ENCODE measurements at regions not wholly inside any gene's neighbourhood (a gene's known extent, or its start where the extent isn't known, plus 50 kb on each side); places are given as distances from the start of the nearest gene placed in this dataset.

DNA sequence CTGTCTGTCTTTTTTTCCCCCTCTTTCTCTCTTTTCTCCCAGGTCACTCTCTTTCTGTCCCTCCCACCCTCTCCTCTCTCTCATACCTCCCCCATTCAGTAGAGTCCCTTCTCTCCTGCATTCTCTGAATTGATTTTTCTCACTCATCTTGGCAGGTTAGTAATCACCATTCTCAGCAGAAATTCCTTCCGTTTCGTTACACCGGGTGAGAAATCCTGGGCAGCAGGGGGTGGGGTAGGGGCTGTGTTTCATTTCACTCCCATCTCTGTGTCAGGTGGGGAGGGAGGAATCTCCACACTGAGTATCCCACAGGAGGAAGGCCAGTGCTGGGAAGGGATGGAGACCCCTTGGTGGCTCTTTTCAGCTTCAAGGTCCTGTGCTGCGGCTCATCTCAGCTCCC lies 253.5 kb downstream of the MIAT start:
- peaks cover 14% of the 10 kb centered on the region for H3K36me3 Mint-ChIP-seq
- H3K4me3 Mint-ChIP-seq, result no peak overlapping the region
- H3K27me3 Mint-ChIP-seq, result peaks cover 8% of the 10 kb centered on the region
- no peak overlapping the region for H3K27ac Mint-ChIP-seq
- H3K9me3 Mint-ChIP-seq (ENCODE audit: low read depth), result no peaks in the 10 kb centered on the region
- H3K4me1 Mint-ChIP-seq (ENCODE audit: low read depth), result no peaks in the 10 kb centered on the region

DNA sequence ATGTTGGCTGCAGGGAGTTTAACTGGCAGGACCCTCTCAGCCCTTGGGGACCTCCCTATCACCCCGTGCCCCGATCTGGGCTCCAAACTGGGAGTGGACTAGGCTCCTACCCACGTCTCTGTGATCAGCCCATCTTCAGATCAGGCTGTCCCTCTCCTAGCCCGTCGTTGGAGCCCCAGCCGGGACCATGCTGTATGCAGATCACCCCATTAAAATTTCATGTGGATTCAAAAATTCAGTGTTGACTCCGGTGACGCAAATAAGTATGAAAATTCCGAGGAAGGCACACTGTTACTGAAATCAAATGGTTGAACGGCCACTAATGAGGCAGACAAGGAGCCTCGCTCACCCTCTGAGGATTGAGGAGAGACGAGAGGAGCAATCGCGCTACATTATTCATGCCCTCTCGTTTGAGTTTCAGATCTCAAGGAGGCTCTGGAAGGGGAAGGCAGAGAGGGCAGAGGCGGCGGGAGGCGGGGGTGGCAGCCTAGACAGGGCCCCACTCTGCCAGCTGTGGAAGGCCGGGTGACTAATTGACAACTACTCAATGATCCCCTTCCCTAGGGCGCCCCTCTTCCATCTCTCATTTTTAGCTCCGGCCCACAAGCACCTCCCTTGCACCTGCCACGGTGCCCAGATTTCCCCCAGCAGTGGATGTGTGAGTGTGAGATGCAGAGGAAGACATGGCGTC lies 255.4 kb downstream of the MIAT start:
- H3K4me3 Mint-ChIP-seq, result no peak overlapping the region
- H3K9me3 Mint-ChIP-seq (ENCODE audit: low read depth), result no peaks in the 10 kb centered on the region
- H3K27ac Mint-ChIP-seq, result no peak overlapping the region
- H3K36me3 Mint-ChIP-seq, result peaks cover 14% of the 10 kb centered on the region
- no peaks in the 10 kb centered on the region for H3K4me1 Mint-ChIP-seq (ENCODE audit: low read depth)
- peaks cover 8% of the 10 kb centered on the region for H3K27me3 Mint-ChIP-seq

- H3K27ac Mint-ChIP-seq, result no peak overlapping the region
- H3K4me3 Mint-ChIP-seq, result no peak overlapping the region
- peaks cover 8% of the 10 kb centered on the region for H3K27me3 Mint-ChIP-seq
- peaks cover 5% of the 10 kb centered on the region for H3K36me3 Mint-ChIP-seq
- no peaks in the 10 kb centered on the region for H3K9me3 Mint-ChIP-seq (ENCODE audit: low read depth)
- H3K4me1 Mint-ChIP-seq (ENCODE audit: low read depth), result no peaks in the 10 kb centered on the region
Measured at GRCh38 chr22:26914519-26915185, 257.3 kb downstream of the MIAT start.

DNA sequence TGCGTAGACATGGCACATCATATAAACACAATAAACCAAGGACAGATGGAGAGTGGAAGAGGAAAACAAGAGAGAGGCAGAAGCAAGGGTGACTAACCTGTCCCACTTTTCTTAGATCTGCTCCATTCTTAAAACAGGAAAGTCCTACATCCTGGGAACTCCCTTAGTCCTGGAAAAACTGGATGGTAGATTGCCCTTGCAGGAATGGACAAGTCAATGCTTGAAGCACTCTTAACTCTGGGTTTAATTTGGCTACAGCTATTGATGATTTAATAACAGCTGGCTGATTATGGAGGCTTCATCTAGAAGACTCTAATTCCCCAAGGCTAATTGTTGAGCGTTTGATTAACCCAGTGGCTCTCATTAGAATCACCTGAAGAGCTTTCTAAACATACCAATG lies 258.8 kb downstream of the MIAT start:
- Mint-ChIP-seq H3K4me3 (no peak overlapping the region), H3K4me1 (ENCODE audit: low read depth) (no peaks in the 10 kb centered on the region), H3K27me3 (peaks cover 8% of the 10 kb centered on the region), H3K36me3 (peaks cover 2% of the 10 kb centered on the region), H3K9me3 (ENCODE audit: low read depth) (no peaks in the 10 kb centered on the region), H3K27ac (no peak overlapping the region)

DNA sequence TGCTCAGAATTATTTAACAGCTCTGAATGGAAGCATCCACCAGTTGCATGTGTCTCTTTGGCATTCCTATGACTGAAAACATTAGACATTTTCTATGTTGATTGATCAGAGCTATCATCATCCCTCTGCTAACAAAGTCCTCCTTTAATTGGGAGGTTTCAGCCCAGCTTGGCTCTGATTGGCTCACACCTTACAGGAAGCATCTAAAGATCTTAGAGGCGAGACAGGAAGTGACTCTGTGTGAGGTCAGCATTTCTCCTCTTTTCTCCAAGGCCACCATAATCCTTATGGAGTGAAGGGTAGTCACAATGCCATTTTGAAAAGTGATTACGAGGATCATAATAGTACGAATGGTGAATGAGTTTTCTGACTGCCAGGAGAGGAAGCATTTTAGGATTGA lies 260.8 kb downstream of the MIAT start:
- Mint-ChIP-seq H3K27me3 (peaks cover 4% of the 10 kb centered on the region), H3K4me1 (ENCODE audit: low read depth) (no peaks in the 10 kb centered on the region)

GRCh38 chr22:26921726-26922125 lies 264.3 kb downstream of the MIAT start:
- Mint-ChIP-seq H3K27me3 (peaks cover 2% of the 10 kb centered on the region), H3K27ac (no peak overlapping the region)

More for the DNA sequence above, 260.8 kb downstream of the MIAT start:
- no peak overlapping the region for H3K27ac Mint-ChIP-seq
- no peaks in the 10 kb centered on the region for H3K9me3 Mint-ChIP-seq (ENCODE audit: low read depth)
- no peak overlapping the region for H3K4me3 Mint-ChIP-seq
- peaks cover 2% of the 10 kb centered on the region for H3K36me3 Mint-ChIP-seq

GRCh38 chr22:26922806-26923205 lies 265.4 kb downstream of the MIAT start:
- H3K4me1 Mint-ChIP-seq (ENCODE audit: low read depth), result no peaks in the 10 kb centered on the region
- H3K36me3 Mint-ChIP-seq, result peaks cover 4% of the 10 kb centered on the region
- H3K9me3 Mint-ChIP-seq (ENCODE audit: low read depth), result no peaks in the 10 kb centered on the region
- no peak overlapping the region for H3K4me3 Mint-ChIP-seq
- no peak overlapping the region for H3K27ac Mint-ChIP-seq
- peaks cover 2% of the 10 kb centered on the region for H3K27me3 Mint-ChIP-seq

More at GRCh38 chr22:26921726-26922125, 264.3 kb downstream of the MIAT start:
- Mint-ChIP-seq H3K4me3 (no peak overlapping the region), H3K36me3 (peaks cover 6% of the 10 kb centered on the region), H3K4me1 (ENCODE audit: low read depth) (no peaks in the 10 kb centered on the region), H3K9me3 (ENCODE audit: low read depth) (no peaks in the 10 kb centered on the region)

GRCh38 chr22:26923531-26923930 lies 266.1 kb downstream of the MIAT start:
- Mint-ChIP-seq H3K4me3 (no peak overlapping the region), H3K27ac (no peak overlapping the region), H3K36me3 (peaks cover 4% of the 10 kb centered on the region), H3K9me3 (ENCODE audit: low read depth) (no peaks in the 10 kb centered on the region), H3K4me1 (ENCODE audit: low read depth) (no peaks in the 10 kb centered on the region), H3K27me3 (peaks cover 2% of the 10 kb centered on the region)

DNA sequence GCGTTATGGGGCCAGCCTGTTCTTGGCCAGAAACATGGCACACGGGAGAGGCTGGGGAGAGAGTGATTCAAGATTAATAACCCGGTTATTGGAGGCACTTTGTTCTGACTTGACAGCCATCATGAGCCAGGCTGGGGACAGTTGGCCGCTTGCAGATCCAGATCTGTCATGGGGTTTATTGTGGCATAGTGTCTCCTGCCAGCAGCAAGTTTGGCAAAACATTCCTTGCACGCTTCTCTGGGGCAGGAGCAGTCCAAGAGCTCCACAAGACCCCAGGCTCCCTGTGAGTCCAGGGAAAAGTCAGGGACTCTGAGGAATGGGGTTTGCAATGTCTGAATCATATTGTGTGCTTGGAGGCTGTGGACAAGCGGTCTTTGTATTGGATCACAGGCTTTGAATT lies 270.4 kb downstream of the MIAT start:
- Mint-ChIP-seq H3K27me3 (peaks cover 2% of the 10 kb centered on the region), H3K27ac (no peak overlapping the region), H3K4me3 (no peak overlapping the region), H3K9me3 (ENCODE audit: low read depth) (no peaks in the 10 kb centered on the region), H3K36me3 (peaks cover 4% of the 10 kb centered on the region), H3K4me1 (ENCODE audit: low read depth) (no peaks in the 10 kb centered on the region)

DNA sequence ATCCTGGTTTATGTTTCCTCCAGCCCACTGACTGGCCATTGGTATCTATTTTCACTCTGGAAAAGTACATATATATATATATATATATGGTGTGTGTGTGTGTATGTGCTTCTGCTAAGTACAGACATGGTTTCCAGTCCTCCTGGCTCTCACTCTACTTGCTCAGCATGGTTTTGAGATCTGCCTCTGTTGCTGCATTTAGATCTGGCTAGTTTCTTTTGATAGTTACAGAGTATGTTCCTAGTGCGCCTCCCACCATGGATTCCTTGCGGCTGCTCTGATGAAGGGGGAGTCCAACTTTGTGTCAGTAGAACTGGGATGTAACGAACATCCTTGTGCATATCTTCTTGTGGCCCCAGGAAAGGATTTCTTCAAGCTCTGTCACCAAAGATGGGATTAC lies 274.1 kb downstream of the MIAT start:
- peaks cover 2% of the 10 kb centered on the region for H3K27me3 Mint-ChIP-seq
- H3K27ac Mint-ChIP-seq, result no peak overlapping the region

GRCh38 chr22:26933105-26933590 lies 275.8 kb downstream of the MIAT start:
- Mint-ChIP-seq H3K4me1 (ENCODE audit: low read depth) (no peaks in the 10 kb centered on the region), H3K9me3 (ENCODE audit: low read depth) (no peaks in the 10 kb centered on the region), H3K27ac (no peak overlapping the region), H3K27me3 (no peaks in the 10 kb centered on the region), H3K4me3 (no peak overlapping the region), H3K36me3 (peaks cover 3% of the 10 kb centered on the region)

More for the DNA sequence above, 274.1 kb downstream of the MIAT start:
- Mint-ChIP-seq H3K36me3 (no peaks in the 10 kb centered on the region), H3K4me3 (no peak overlapping the region), H3K9me3 (ENCODE audit: low read depth) (no peaks in the 10 kb centered on the region), H3K4me1 (ENCODE audit: low read depth) (no peaks in the 10 kb centered on the region)

DNA sequence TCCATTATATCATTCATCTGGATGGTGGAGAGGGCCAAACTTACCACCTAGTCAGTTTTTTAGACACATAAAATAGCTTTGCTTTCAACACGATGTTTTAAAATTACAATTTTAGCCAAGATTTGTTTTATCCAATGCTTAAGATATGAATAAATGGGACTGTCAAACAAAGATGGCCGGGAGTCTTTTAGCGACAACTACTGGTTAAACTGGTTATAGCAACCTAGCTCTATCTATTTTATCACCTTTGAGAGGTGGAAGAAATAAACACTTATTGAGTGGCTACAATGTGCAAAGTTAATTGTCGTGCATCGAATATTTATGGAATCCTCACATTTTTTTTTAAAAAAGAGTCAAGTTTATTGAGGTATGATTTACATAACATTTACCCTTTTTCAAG lies 279.8 kb downstream of the MIAT start:
- Mint-ChIP-seq H3K4me1 (ENCODE audit: low read depth) (no peaks in the 10 kb centered on the region), H3K4me3 (no peak overlapping the region), H3K27me3 (no peaks in the 10 kb centered on the region), H3K9me3 (ENCODE audit: low read depth) (no peaks in the 10 kb centered on the region), H3K27ac (no peak overlapping the region), H3K36me3 (peaks cover 3% of the 10 kb centered on the region)

DNA sequence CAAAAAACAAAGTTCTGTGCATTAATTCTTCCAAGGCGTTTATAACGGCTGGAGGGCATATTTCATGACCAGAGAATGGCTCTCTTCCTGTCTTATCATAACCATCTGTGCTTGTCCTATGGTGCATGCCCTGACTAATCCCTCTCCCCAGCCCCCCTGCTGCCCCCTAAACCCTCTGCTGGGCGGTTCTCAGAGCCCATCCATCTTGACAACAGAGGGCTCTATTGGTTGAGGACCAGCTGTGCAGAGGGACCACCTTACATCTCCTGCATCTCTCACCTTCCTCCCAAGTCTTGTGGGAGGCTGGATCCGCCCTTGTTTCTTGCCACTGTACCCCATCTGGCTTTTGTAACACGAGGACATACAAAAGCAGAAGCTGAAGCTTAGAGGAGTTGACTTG lies 282.1 kb downstream of the MIAT start:
- Mint-ChIP-seq H3K4me3 (no peak overlapping the region), H3K27ac (no peak overlapping the region), H3K36me3 (peaks cover 5% of the 10 kb centered on the region), H3K27me3 (no peaks in the 10 kb centered on the region), H3K4me1 (ENCODE audit: low read depth) (no peaks in the 10 kb centered on the region), H3K9me3 (ENCODE audit: low read depth) (no peaks in the 10 kb centered on the region)

- H3K4me1 Mint-ChIP-seq (ENCODE audit: low read depth), result no peaks in the 10 kb centered on the region
- no peaks in the 10 kb centered on the region for H3K9me3 Mint-ChIP-seq (ENCODE audit: low read depth)
- H3K27me3 Mint-ChIP-seq, result no peaks in the 10 kb centered on the region
- peaks cover 5% of the 10 kb centered on the region for H3K36me3 Mint-ChIP-seq
- H3K4me3 Mint-ChIP-seq, result no peak overlapping the region
- H3K27ac Mint-ChIP-seq, result no peak overlapping the region
Measured at GRCh38 chr22:26941896-26942636, 284.7 kb downstream of the MIAT start.

DNA sequence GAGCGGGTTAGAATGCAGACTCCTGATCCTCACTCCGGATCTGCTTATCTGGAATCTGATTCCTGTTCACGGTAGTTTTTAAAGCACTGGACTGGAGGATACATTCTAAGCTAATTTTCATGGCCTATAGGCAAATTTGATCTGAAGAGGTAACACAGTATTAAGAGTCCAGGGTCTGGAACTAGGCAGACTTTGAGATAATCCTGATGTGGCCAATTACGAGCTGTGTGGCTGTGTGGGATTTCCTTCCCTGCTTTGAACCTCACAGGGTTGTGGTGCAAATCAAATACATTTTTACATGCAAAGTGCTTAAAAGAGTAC lies 285.2 kb downstream of the MIAT start:
- Mint-ChIP-seq H3K36me3 (peaks cover 4% of the 10 kb centered on the region), H3K27ac (no peak overlapping the region), H3K9me3 (ENCODE audit: low read depth) (no peaks in the 10 kb centered on the region), H3K27me3 (no peaks in the 10 kb centered on the region), H3K4me3 (no peak overlapping the region), H3K4me1 (ENCODE audit: low read depth) (no peaks in the 10 kb centered on the region)
